NCI-H524 (cell line): ENCODE measurements at regions not wholly inside any gene's neighbourhood (a gene's known extent, or its start where the extent isn't known, plus 50 kb on each side); places are given as distances from the start of the nearest gene placed in this dataset.
A peak's percentile ranks its signal among the peaks of the same experiment; 100 is the strongest.

Source experiments
- DNase-seq, 2 experiments: peaks; one replicate each; lab custom pipeline; 2025; lab: John Stamatoyannopoulos, UW

GRCh38 chr1:29669158-29669871 is 433.0 kb downstream of the PTPRU start:
- DNase-seq = no peak

GRCh38 chr1:29668551-29669157 is 432.3 kb downstream of the PTPRU start:
- DNase-seq = no peak

- no peak for DNase-seq
Observed at GRCh38 chr1:29667951-29668350, 431.6 kb downstream of the PTPRU start.

GRCh38 chr1:29664711-29665110 is 428.4 kb downstream of the PTPRU start:
- DNase-seq = no peak

GRCh38 chr1:29658688-29659087 is 422.4 kb downstream of the PTPRU start:
- no peak for DNase-seq

GRCh38 chr1:29657816-29658215 is 421.5 kb downstream of the PTPRU start:
- no peak for DNase-seq

GRCh38 chr1:29655945-29656850 is 419.9 kb downstream of the PTPRU start:
- peak in 1 of 2 experiments; percentile 31 for DNase-seq

GRCh38 chr1:29655145-29655544 is 418.8 kb downstream of the PTPRU start:
- no peak for DNase-seq

- DNase-seq = no peak
Observed at GRCh38 chr1:29653886-29654450, 417.6 kb downstream of the PTPRU start.

GRCh38 chr1:29653034-29653810 is 416.9 kb downstream of the PTPRU start:
- DNase-seq = no peak

GRCh38 chr1:29651684-29652665 is 415.7 kb downstream of the PTPRU start:
- no peak for DNase-seq

- no peak for DNase-seq
Observed at GRCh38 chr1:29651246-29651645, 414.9 kb downstream of the PTPRU start.

GRCh38 chr1:29650476-29650875 is 414.2 kb downstream of the PTPRU start:
- no peak for DNase-seq

GRCh38 chr1:29650041-29650400 is 413.7 kb downstream of the PTPRU start:
- DNase-seq = no peak

- no peak for DNase-seq
Observed at GRCh38 chr1:29649189-29650040, 413.1 kb downstream of the PTPRU start.

- no peak for DNase-seq
Observed at GRCh38 chr1:29648798-29649188, 412.5 kb downstream of the PTPRU start.

GRCh38 chr1:29648026-29648425 is 411.7 kb downstream of the PTPRU start:
- no peak for DNase-seq

- DNase-seq = no peak
Observed at GRCh38 chr1:29647581-29647980, 411.3 kb downstream of the PTPRU start.

- DNase-seq = no peak
Observed at GRCh38 chr1:29646161-29646775, 409.9 kb downstream of the PTPRU start.
